PFSK-1 (cell line): ENCODE measurements at regions not wholly inside any gene's neighbourhood (a gene's known extent, or its start where the extent isn't known, plus 50 kb on each side); places are given as distances from the start of the nearest gene placed in this dataset.

Experiments used
- FOXP2 ChIP-seq: optimal IDR thresholded peaks from 2 replicates; pipeline ENCODE3; 2011; ENCODE audit warnings: borderline replicate concordance, control low read depth, inconsistent platforms; ENCODE audit not compliant: insufficient read depth; ENCODE audit errors: extremely low read length, extremely low read depth
- REST ChIP-seq, 2 experiments: IDR thresholded peaks; 2 replicates each; pipeline versions ENCODE4 v1.6.1 to v1.8.0; 2011 to 2012; ENCODE audit warnings: low read depth in 2 of 2, low read length in 2 of 2, control low read depth in 1 of 2, inconsistent platforms in 1 of 2, mild to moderate bottlenecking in 1 of 2, moderate library complexity in 1 of 2; ENCODE audit not compliant: insufficient read depth in 1 of 2
- TAF1 ChIP-seq: IDR thresholded peaks from 2 replicates; pipeline ENCODE4 v1.6.1; 2012; ENCODE audit warnings: low read length, control low read depth, borderline replicate concordance; ENCODE audit not compliant: insufficient read depth

DNA sequence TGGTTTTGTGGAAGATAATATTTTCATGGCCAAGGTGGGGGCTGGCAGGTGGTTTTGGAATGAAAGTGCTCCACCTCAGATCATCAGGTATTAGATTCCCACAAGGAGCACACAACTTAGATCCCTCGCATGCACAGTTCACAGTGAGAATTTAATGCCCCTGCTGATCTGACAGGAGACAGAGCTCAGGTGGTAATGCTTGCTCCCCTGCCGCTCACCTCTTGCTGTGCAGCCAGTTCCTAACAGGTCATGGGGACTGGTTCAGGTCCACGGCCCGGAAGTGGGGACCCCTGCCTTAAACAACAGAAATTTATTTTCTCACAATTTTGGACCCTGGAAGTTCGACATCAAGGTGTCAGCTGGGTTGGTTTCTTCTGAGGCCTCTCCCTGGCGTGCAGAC lies 668.7 kb upstream of the ZNF608 start:
- TF ChIP-seq REST (IDR thresholded peaks at IDR 0.05; ENCODE audit: insufficient read depth in 1 of 2, low read depth in 2 of 2, low read length in 2 of 2) (no peak), FOXP2 (no peak), TAF1 (no peak)
